Fibroblast of peridontal ligament (primary cell): ENCODE measurements at regions not wholly inside any gene's neighbourhood (a gene's known extent, or its start where the extent isn't known, plus 50 kb on each side); places are given as distances from the start of the nearest gene placed in this dataset.

Experiments used
- DNase-seq: peaks from one replicate; pipeline ENCODE4 v3.0.0-alpha.2; 2010; ENCODE audit errors: extremely low read depth

DNA sequence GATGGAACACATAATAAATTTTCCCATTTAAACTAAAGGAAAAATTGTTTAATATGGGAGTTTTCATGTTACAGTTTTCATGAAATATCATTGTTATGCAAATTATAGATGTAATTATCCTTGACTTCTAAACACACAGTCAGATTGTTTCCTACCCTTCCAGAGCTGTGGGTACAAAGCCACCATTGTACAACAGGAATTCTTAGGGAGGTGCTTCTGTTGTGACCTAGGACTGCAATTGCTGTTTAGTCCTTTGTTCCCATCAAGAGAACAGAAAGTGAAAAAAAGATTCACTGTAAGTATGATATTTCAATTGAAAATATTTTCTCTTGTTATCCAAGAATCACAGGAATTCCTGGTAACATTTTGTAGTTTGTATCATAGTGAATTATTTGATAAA, 455.3 kb upstream of the NAALADL2 start:
- no peak for DNase-seq

DNA sequence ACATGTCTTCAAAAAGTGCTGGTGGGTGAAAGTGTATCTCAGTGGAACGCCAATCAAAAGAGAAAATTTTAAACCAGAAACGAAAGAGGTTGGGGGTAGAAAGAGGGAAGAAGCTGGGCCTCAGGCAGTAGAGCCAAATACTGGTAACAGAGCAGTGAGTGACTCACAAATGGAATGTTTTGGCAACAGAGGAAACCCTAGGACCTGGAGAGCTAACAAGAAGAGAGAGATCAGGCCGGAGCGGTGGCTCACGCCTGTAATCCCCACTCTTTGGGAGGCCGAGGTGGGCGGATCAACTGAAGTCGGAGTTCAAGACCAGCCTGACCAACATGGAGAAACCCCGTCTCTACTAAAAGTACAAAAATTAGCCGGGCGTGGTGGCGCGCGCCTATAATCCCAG, 450.8 kb upstream of the NAALADL2 start:
- peak; percentile 47 for DNase-seq

DNA sequence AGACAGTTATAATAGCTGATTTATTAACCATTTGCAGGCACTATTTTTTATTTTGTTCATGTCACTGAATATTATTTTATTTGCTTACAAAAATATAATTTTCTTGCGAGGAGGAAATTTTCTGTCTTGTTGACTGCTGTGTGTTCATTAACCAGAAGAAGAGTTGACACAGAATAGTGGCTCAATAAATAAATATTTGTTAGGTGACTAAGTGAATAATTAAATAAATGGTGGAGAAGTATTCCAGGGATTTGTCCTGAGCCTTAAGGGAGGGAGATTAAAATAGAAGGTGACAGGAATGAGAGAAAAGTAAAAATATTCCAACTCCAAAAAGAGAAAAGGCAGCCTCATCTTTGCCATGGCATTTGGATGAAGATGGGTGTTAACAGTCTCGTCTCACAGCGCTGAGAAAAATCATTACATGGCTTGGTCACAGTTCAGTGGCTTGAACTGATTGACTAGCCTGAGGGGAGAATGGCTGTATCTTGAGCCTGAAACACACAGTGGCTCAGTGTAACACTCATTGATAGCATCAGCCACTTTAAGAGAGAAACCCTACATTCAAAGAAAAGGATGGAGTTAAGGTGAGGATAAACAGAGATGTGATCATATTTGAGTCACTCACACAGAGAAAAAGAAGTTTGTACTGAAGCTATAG, 449.9 kb upstream of the NAALADL2 start:
- no peak for DNase-seq

DNA sequence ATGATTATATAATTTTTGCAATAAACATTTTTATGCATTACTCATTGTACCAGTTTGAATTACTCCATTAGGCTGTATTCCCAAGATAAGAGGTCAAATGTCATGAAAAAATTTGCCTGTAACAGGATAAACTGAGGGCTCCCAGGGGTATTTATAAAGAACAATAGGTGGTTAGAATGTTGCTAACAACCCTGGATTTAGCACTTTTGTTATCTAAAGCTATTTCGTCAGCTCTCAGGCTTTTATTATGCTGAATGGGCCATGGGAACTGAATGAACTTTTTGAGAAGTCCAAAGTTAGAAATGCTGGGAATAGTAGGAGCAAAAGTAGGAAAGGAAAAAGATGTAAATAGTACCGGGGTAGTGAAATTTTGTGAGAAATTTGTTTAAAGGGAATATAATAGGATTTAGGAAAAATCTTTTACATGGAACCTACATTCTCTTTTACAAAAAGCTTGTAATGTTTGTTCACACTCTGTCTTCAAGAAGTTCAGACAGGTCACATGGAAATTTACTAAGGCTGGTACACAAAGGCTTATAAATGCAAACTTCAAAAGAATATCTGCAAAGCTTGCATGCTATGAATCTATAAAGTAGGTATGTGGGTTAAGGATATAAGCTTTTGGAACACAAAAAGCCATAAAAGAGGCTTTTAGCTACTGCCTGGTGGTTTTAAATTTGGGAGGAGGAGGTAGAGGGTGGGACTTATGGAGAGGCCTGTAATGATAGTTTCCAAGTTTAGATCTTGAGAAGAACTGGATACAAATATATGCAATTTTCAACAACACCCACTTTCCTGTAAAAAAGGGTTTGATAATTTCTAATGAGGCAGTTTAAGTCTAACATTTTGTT, 445.8 kb upstream of the NAALADL2 start:
- DNase-seq: no peak

DNA sequence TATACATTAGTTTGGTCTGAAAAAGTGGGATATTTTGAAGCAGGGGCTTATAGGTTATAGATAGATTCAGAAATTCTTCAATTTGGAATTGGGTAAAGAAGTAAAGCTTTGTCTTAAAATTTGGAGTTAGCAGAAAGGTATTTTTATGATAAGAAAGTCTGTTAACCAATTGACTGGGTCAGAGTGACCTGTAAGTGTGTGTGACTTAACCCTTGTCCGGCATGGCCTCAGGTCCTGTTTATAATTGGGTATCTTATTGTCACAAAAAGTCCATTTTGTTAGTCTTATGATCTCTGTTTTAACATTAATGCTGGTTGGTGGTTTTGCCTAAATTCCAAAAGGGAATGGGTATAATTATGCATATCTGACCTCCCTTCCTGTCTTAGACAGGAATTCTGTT, 444.2 kb upstream of the NAALADL2 start:
- DNase-seq: no peak

DNA sequence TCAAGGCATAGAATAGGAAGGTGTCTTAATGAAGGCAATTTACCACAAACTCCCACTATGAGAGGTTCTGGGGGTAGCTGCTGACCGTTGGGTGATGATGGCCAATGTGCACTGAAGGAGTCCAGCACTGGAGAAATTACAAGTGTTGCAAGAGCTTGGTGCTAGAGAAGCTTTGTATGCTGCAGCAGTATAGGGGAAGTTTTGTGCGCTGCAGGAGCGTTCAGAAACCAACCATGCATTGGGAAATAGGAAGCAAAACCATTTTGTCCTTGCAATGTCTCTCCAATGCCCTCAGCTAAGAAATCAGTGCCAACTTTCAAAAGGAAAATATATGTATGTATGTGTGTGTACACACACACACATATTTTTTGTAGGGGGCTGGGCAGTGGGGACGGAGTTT, 441.6 kb upstream of the NAALADL2 start:
- DNase-seq: no peak

DNA sequence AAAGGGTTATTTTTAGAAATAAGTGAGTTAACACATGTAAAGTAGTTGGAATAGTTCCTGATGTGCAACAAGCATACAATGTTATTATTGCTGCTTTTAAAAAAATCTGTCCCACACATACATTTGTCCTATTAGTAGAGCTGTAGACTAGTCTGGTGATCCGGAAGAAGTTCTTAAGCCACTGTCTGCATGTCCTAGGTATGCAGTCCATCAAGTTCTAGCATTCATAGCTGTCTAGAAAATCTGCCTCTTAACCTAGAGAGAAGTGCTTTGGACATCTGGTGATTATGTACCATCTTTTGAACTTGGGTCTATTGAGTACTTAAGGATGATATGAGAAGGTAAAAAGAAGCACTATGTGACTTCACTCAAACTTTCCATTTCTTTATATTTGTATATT, 439.9 kb upstream of the NAALADL2 start:
- DNase-seq: no peak

DNA sequence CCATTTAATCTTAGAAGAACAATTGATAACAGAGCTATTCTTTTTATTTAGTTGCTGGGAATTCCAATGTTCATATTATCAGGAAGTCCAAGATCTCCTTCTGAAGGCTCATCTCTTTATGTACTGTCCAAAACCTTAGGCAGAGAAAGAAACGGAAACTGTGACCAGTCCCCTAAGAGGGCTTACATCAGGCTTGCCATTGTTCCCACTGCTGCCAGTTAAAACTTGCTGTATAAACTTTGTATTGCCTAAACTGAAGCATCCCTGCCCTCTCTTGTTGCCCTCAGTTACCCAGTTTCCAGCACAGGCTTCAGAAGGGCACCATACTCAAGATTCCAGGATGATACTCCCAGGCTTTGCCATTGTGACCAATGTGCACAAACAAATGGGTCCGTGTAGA, 435.2 kb upstream of the NAALADL2 start:
- DNase-seq: no peak

DNA sequence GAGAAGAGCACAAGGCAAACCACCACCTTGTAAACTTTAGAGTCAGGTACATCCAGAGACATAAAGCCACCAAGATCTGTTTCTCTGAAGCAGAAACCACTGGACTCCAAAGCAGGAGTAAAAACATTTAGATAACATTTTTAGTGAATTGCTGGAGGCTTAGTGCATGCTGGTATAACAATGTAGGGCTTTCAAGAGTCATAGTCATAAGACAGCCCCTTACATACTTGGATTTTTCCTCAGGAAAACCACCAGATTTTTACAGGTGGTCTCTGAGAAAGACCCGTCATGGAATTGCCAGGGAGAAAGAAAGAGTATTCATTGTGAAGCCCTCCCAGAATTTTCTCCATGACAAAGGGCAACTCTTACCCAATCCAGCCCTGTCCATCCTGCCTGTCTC, 434.5 kb upstream of the NAALADL2 start:
- DNase-seq: no peak

DNA sequence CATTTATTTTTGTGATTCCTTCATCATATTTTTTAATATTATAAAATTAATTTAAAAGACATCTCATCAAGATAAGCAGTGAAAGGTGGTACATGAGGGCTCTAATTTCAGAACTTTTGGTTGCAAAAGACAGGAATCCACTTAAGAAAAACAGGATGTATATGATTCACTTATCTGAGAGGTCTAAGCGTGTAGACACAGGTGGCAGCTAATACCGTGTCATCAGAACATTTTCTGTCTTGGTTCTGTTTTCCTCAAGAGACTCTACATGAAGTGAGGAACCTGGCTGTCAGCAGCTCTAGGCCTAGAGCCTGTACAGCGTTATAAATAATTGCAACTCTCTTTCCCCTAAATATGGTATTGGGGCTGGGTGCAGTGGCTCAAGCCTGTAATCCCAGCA, 433.7 kb upstream of the NAALADL2 start:
- DNase-seq: no peak

DNA sequence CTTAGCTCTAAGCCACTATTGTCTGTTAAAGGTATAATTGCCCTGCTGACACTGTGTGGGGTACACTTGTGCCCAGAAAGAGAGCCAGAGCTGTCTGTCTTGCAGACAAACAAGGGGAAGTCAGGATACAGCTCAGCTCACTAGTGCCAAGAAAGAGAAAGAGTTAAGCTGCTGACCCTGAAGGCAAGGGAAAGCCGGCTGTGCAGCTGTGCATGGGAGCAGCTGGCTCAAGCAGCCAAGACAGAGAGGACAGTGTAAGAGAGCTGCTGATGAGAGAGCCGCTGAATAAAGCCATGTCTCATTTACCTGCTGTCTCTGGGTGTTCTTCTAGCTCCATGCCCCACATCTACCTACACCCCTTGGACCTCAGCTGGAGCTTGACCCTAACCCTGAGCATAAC, 428.1 kb upstream of the NAALADL2 start:
- no peak for DNase-seq

DNA sequence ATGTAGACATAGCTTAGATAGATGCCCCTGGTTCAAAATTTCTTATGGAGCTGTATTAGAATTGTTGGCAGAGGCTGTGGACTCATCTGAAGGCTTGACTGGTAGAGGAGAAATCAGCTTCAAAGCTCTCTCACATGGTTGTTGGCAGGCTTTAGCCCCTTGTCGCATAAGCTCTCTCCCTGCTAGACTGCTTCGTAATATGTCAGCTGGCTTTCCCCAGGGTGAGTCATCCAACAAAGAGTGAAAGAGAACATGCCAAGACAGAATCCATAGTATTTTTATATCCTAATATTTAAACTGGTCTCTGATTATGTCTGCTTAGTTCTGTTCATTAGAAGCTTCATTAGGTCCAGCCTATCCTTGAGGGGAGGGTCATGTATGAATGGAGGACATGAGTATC, 427.4 kb upstream of the NAALADL2 start:
- peak; percentile 21 for DNase-seq

DNA sequence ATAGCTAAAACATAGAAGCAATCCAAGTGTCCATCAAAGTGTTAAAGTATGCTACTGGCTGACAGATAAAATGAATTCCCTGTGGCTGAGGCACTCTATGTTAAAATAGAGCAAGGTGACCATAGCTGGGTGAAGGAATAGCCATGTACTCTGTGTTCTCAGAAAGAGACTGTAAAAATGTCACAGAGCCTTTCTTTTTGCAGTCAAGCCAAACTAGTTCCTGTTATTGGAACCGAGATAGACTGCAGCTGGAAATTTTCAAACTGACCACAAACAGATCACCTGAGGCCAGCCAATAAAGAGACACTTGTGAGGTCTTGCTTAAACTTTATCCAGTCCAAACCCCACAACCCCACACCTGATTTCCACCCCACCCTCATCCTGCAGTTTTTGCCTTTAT, 422.8 kb upstream of the NAALADL2 start:
- no peak for DNase-seq

DNA sequence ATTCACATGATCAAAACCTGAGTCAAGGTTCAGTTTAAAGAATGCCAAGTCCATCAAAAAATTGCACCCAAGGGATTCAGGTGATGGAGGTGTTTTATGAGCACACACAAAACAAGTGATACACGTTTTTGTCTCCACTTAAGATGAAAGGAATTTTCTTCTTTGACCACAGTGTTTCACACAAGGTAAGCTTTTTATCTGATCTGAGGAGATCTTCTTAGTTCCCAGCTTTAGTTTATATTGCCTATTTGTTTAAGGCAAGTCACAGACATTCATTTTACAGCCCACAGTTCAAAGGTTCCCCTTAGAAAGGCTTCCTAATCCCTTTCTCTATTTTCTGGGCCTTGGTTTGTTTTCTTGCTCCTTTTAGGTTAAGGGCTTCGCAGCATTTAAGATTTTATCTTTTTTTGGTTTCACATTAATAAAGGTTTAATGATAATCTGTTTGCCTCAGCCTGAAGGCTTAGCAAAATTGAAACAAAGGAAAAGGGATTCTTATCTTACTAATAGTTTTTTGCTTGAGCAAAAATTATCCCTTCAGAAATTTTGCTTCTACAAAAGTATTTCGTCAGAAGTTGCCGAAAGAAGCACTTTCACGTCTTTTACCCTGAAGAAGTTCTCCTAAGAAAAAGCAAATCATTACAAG, 420.5 kb upstream of the NAALADL2 start:
- DNase-seq: peak; percentile 41

DNA sequence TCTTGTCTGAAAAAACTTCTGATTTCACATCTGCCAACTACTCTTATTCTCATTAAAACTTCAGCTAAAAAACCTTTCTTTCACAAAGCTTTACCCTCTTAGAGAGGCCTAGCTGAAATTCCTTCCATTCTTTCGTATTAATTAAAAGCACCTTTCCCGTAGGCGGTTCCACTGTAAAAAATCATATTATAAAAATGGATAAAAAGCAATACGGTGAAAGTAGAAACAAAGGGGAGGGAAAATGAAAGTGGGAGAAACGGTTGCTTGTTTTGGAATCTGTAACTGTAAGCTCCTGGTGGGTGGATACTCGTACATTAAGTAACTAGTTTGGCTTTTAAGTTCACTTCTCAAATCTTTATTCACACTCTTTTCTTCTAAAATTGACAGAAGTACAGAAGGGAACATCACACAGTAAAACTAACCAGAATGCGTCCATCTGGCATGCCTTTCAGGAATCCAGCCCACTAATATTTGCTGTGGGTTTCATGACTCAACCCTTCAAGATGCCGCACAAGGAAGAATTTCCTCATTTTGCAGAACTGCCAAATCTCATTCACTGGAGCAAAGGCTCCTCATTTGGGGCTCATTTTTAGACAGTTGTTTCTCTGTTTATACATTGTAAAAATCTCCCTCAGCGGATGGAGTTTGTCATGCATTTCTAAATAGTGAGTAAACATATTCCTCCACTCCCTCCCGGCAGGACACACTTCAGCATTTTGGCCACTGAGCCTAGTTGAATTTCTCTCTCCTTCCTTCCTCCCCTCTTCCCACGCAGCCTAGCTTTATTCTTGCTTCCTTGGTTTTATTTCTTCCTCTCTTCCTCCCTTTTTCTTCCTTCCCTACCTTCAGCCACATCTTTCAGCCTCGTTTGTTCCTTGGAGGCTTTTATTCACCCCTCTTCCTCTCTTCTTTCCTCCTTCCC, 419.5 kb upstream of the NAALADL2 start:
- peak; percentile 100 for DNase-seq

DNA sequence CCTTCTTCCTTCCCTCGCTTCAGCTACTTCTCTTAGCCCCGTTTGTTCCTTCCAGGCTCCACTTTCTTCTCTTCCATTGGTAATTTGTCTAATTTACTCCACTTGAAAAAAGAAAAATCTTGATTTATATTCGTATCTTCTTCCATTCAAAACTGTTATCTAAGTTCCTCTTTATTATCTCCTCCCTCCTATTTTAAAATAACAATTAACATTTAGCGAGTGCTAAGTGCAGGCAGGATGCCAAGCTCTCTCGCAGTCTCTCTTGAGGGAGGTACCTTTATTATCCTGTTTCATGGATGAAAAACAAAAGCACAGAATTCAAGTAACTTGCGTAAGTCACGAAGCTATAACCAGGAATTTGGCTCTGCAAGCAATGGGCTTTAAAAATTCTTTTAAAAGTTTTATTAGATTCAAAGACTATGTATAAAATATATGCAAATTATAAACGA, 418.9 kb upstream of the NAALADL2 start:
- DNase-seq: peak; percentile 84

DNA sequence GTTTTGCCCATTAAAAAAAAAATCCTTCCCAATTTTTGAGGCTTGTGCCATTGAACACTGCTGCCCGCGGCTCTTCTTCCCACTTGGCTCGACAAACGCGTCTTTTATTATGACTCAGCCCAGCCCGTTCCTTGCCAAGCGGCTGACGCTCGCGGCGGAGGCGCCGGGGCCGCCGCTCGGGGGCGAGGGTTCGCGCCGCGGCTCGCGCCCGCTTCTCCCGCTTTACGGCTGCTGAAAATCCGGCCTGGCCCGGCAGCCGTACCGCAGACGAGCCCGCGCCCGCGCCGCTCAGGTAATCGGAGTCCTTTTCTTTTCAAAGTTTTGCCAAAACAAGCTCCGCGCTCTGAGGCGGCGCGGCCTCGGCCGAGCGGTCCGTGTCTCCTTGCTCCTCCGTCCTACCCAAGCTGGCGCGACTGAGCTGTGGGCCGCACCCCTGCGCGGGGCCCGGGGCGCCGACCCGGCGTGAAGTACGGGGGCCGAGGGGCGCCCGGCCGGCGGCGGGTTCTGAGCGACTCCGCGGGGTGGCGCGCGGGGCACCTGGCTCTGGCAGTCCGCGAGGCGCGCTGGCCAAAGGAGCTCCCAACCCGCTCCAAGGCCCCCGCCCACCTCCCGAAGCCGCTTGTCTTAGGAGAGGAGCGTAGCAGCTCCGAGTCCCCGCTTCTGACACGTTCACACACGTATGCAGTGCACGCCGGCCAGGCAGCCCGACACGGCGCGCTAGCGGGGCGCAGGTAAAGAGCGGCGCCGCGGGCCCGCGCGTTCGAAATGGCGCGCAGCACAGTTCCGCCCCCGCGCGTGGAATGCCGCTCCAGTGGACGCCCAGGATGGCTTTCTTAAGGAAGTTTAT, 418.2 kb upstream of the NAALADL2 start:
- peak; percentile 94 for DNase-seq

DNA sequence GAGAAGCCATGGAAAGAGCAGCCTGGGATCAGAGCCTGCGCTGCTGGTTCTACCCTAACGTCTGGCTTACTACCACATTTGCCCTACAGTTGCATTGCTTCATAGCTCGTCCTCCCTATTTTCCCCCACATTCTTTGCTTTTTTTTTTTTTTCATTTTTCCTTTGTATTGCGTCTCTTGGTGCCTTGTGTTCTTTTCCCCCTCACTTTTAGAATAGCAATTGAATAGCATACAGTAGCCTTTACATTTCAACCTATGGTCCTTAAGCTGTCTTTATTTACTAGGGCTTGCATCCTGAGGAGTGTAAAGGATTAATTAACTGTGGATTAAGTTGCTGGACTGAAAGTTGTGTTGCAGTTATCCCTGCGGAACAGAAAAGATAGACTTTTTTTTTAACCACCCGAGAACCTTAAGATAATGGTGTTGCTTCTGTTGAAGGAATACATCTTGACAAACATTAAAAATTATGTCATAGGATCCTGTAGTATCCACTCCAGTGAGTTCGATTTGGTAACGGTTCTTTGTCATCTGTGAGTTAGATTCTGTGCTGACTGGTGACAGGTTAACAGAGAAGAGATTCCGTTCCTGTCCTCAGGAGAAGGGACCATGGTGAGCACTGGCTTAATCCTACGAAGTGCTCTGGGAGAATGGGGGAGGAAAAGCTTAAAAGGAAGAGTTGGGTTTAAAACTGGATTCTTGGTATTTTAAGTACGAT, 417.4 kb upstream of the NAALADL2 start:
- DNase-seq: peak; percentile 94

DNA sequence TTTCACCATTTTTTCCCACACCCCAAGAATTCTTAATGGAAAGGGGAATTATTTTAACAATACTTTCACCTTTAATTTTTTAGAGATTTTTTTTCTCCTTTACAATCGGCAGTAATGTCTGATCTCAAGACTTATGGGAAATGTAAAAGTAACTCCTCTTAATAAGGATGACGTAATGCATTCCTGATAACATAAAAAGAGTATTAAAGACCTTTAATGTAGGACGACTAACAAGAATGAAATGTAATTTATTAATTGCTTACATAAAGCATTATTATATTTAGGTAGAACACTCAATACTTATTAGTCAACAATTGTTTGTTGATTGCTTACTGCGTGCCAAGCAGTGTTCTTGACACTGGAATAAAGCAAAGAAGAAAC, 416.8 kb upstream of the NAALADL2 start:
- DNase-seq: no peak

DNA sequence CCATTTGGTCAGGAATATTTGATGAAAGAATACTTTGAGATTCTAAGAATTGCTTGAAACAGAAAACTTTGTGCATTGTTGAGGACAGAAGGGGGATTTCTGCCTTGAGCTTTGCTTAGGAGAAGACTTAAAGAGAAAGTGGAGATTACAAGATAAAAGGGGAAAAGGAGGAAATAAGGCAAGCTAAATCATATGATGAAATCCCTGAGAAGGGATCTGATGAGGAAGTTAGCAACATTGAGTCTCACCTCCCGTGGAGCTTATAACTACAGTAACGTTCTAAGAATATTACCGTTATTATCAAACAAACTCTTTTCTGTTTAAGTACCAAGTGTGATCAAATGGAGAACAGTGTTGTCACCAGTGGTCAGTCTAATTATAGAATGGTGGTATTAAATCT, 414.7 kb upstream of the NAALADL2 start:
- no peak for DNase-seq
